ENCODE measurements at regions not wholly inside any gene's neighbourhood (a gene's known extent, or its start where the extent isn't known, plus 50 kb on each side); places are given as distances from the start of the nearest gene placed in this dataset.

GRCh38 chr21:22476214-22476613 is 1478.0 kb downstream of the NCAM2 start:
- TF ChIP-seq CHD1 (IDR thresholded peaks at IDR 0.05; ENCODE audit: low read depth, low read length) = no peak
- TF ChIP-seq CTCF (IDR thresholded peaks at IDR 0.05; ENCODE audit: control extremely low read depth in 1 of 3, insufficient read depth in 1 of 3, low read depth in 1 of 3, low read length in 3 of 3) = no peak
- no peak for TF ChIP-seq FOSL1 (IDR thresholded peaks at IDR 0.05; ENCODE audit: insufficient read depth, low read depth, low read length)
- no peak for TF ChIP-seq TAF1 (IDR thresholded peaks at IDR 0.05; ENCODE audit: low read depth, low read length)
- no peak for TF ChIP-seq POLR2A (IDR thresholded peaks at IDR 0.05; ENCODE audit: control extremely low read depth in 1 of 2, low read depth in 2 of 2, low read length in 2 of 2)
- TF ChIP-seq GABPA (IDR thresholded peaks at IDR 0.05; ENCODE audit: borderline replicate concordance, insufficient read depth, low read length) = no peak
- no peak for TF ChIP-seq EZH2 (IDR thresholded peaks at IDR 0.05; ENCODE audit: low read depth, low read length, severe bottlenecking)

Data from H1 (cell line).